MM.1S (cell line): ENCODE measurements at regions not wholly inside any gene's neighbourhood (a gene's known extent, or its start where the extent isn't known, plus 50 kb on each side); places are given as distances from the start of the nearest gene placed in this dataset.
A peak's percentile ranks its signal among the peaks of the same experiment; 100 is the strongest.

Experiments
- DNase-seq: peaks from one replicate; pipeline ENCODE4 v3.0.0-alpha.2; 2015
- H2AFZ ChIP-seq: fragments of 300-600 bp; sonication (generic); 2 replicates; pipeline ENCODE4 v1.6.0; 2016; ENCODE audit warnings: antibody characterized with exemption, low read length
- H3F3A ChIP-seq: fragments of 300-600 bp; sonication (generic); 2 replicates; pipeline ENCODE4 v1.6.1; 2016; ENCODE audit warnings: mild to moderate bottlenecking, antibody characterized with exemption, low read length, moderate library complexity, mixed read lengths; ENCODE audit not compliant: insufficient read depth
- H3K27ac ChIP-seq: fragments of 300-600 bp; sonication (generic); 2 replicates; pipeline ENCODE4 v1.5.1; 2016; ENCODE audit warnings: mild to moderate bottlenecking, low read length
- H3K27me3 ChIP-seq: fragments of 300-600 bp; sonication (generic); replicated peaks from 2 replicates; pipeline ENCODE4 v1.6.0; 2016; ENCODE audit warnings: low read length; ENCODE audit not compliant: insufficient read depth
- H3K36me3 ChIP-seq: fragments of 300-600 bp; sonication (generic); replicated peaks from 2 replicates; pipeline ENCODE4 v1.6.1; 2016; ENCODE audit warnings: mild to moderate bottlenecking, low read length, mixed read lengths; ENCODE audit not compliant: insufficient read depth
- H3K4me1 ChIP-seq: fragments of 300-600 bp; sonication (generic); 2 replicates; pipeline ENCODE4 v1.6.1; 2016; ENCODE audit warnings: low read length, mixed read lengths
- H3K4me2 ChIP-seq: fragments of 300-600 bp; sonication (generic); 2 replicates; pipeline ENCODE4 v1.6.0; 2016; ENCODE audit warnings: low read depth, low read length
- H3K4me3 ChIP-seq: fragments of 300-600 bp; sonication (generic); 2 replicates; pipeline ENCODE4 v1.5.1; 2016; ENCODE audit warnings: low read length, mixed read lengths
- H3K79me2 ChIP-seq: fragments of 300-600 bp; sonication (generic); 2 replicates; pipeline ENCODE4 v1.6.1; 2016; ENCODE audit warnings: mixed run types, low read length, mixed read lengths
- H3K9ac ChIP-seq: fragments of 300-600 bp; sonication (generic); 2 replicates; pipeline ENCODE4 v1.6.1; 2016; ENCODE audit warnings: low read length, mixed read lengths
- H3K9me2 ChIP-seq: fragments of 300-600 bp; sonication (generic); replicated peaks from 2 replicates; pipeline ENCODE4 v1.6.1; 2016; ENCODE audit warnings: mild to moderate bottlenecking, low read length, mixed read lengths; ENCODE audit not compliant: insufficient read depth
- H3K9me3 ChIP-seq: fragments of 300-600 bp; sonication (generic); replicated peaks from 2 replicates; pipeline ENCODE4 v1.6.1; 2016; ENCODE audit warnings: mild to moderate bottlenecking, low read length, mixed read lengths; ENCODE audit not compliant: insufficient read depth
- H4K20me1 ChIP-seq: fragments of 300-600 bp; sonication (generic); 2 replicates; pipeline ENCODE4 v1.6.1; 2016; ENCODE audit warnings: mild to moderate bottlenecking, low read length, moderate library complexity, mixed read lengths; ENCODE audit not compliant: insufficient read depth
- EZH2 ChIP-seq: fragments of 300-600 bp; sonication (generic); optimal IDR thresholded peaks from 2 replicates; pipeline ENCODE3; 2017; ENCODE audit warnings: low read depth, mild to moderate bottlenecking, antibody characterized with exemption, low read length, mixed read lengths
- EZH2phosphoT487 ChIP-seq: fragments of 300-600 bp; sonication (generic); IDR thresholded peaks from 2 replicates; pipeline ENCODE4 v1.6.1; 2018; ENCODE audit warnings: antibody characterized with exemption, low read length
- TF ChIP-seq, protein P1 (sequence below): fragments of 300-600 bp; sonication (generic); IDR thresholded peaks from 2 replicates; pipeline ENCODE4 v1.5.1; 2016; ENCODE audit warnings: antibody characterized with exemption, low read length, mixed read lengths

DNA sequence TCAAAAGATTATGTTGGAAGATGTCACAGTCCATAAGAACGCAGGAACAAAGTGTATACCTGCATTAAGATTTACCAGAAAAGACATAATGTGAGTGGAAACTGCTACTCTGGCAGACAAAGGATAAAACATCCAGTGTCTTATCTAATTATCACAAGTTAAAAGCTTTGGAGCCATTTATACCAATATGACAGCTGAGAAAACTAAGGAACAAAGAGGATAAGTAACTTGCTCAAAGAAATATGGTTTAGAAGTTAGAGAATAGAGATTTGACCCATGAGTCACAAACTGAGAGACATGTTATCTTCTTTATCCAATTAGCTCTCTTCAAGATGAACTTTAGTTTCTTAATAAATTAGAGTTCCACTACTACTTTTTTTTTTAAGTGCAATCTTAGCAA is 1473.7 kb downstream of the OTOL1 start:
- Histone ChIP-seq H3K4me1 (no peaks in the 10 kb centered on the region), H3K9me3 (no peaks in the 10 kb centered on the region), H3K27ac (no peak overlapping the region), H3K4me2 (no peak overlapping the region), H3K27me3 (no peaks in the 10 kb centered on the region), H3F3A (no peaks in the 10 kb centered on the region), H2AFZ (no peak overlapping the region), H3K9ac (no peak overlapping the region), H4K20me1 (no peaks in the 10 kb centered on the region), H3K4me3 (no peak overlapping the region), H3K9me2 (no peaks in the 10 kb centered on the region), H3K79me2 (no peaks in the 10 kb centered on the region), H3K36me3 (no peaks in the 10 kb centered on the region)
- no peak for DNase-seq
- TF ChIP-seq EZH2: no peak
- TF ChIP-seq, protein P1, sequence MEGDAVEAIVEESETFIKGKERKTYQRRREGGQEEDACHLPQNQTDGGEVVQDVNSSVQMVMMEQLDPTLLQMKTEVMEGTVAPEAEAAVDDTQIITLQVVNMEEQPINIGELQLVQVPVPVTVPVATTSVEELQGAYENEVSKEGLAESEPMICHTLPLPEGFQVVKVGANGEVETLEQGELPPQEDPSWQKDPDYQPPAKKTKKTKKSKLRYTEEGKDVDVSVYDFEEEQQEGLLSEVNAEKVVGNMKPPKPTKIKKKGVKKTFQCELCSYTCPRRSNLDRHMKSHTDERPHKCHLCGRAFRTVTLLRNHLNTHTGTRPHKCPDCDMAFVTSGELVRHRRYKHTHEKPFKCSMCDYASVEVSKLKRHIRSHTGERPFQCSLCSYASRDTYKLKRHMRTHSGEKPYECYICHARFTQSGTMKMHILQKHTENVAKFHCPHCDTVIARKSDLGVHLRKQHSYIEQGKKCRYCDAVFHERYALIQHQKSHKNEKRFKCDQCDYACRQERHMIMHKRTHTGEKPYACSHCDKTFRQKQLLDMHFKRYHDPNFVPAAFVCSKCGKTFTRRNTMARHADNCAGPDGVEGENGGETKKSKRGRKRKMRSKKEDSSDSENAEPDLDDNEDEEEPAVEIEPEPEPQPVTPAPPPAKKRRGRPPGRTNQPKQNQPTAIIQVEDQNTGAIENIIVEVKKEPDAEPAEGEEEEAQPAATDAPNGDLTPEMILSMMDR: no peak
- TF ChIP-seq EZH2phosphoT487: no peak

DNA sequence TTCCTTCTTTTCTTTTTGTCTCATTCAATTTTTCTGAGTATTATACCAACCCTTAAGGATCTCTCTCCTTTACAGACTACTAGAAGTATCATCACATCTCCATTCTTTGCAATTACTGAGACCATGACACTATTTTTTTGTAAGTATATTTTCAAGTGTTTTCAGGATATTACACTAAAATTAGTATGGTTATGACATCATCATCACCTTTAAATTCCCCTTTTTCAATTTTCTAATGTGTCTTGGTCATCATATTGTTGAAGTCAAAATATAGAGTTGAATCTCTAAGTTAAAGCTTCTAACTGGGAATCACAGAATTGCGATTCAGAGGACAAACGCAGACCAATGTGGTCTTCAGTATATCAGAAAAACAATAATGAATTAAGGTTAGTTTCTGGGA is 1475.1 kb downstream of the OTOL1 start:
- no peak overlapping the region for H3K9ac ChIP-seq
- H2AFZ ChIP-seq: no peak overlapping the region
- H3K9me3 ChIP-seq: no peaks in the 10 kb centered on the region
- no peaks in the 10 kb centered on the region for H3F3A ChIP-seq
- H3K36me3 ChIP-seq: no peaks in the 10 kb centered on the region
- no peak for DNase-seq
- H3K27ac ChIP-seq: no peak overlapping the region
- H3K4me1 ChIP-seq: no peaks in the 10 kb centered on the region
- H4K20me1 ChIP-seq: no peaks in the 10 kb centered on the region
- H3K79me2 ChIP-seq: no peaks in the 10 kb centered on the region
- H3K9me2 ChIP-seq: no peaks in the 10 kb centered on the region
- no peaks in the 10 kb centered on the region for H3K27me3 ChIP-seq
- no peak overlapping the region for H3K4me2 ChIP-seq
- TF ChIP-seq, protein P1: no peak
- no peak for TF ChIP-seq EZH2
- TF ChIP-seq EZH2phosphoT487: no peak
- H3K4me3 ChIP-seq: no peak overlapping the region

DNA sequence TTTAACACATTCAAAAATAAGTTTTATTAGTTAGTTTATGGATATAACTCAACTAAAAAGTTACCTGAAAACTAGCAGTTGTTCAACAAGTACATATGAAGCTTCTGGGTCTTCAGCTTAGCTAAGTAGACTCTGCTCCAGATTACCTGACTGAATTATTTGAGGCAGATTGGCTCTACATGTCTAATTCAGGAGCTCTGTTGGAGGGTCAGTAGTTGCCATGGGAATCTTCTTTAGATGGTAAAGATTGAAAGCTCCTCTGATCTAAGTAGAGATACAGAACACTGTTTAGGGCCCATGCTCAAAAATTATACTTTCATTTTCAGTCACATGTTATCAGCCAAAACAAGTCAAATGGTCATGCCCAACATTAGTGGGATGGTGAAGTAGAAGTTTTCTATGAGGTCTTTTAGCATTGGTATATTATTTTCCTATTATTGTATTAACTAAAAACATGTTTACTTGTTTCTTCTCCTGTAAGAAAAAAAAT is 1476.9 kb downstream of the OTOL1 start:
- no peak overlapping the region for H3K9ac ChIP-seq
- no peaks in the 10 kb centered on the region for H3K36me3 ChIP-seq
- H3K4me3 ChIP-seq: no peak overlapping the region
- peak; percentile 59 for DNase-seq
- TF ChIP-seq EZH2 (no peak), EZH2phosphoT487 (no peak)
- TF ChIP-seq, protein P1: no peak
- H2AFZ ChIP-seq: no peak overlapping the region
- no peaks in the 10 kb centered on the region for H3K27me3 ChIP-seq
- H4K20me1 ChIP-seq: no peaks in the 10 kb centered on the region
- no peaks in the 10 kb centered on the region for H3K79me2 ChIP-seq
- no peaks in the 10 kb centered on the region for H3F3A ChIP-seq
- H3K4me1 ChIP-seq: no peaks in the 10 kb centered on the region
- no peaks in the 10 kb centered on the region for H3K9me2 ChIP-seq
- H3K4me2 ChIP-seq: peak overlapping the region; percentile 5; the same call in 1 of the 2 replicates
- no peak overlapping the region for H3K27ac ChIP-seq
- H3K9me3 ChIP-seq: no peaks in the 10 kb centered on the region
